DMS79 (cell line): ENCODE measurements at regions not wholly inside any gene's neighbourhood (a gene's known extent, or its start where the extent isn't known, plus 50 kb on each side); places are given as distances from the start of the nearest gene placed in this dataset.
"Not testable (repeated sequence)": the region's sequence is repeated elsewhere in the genome, so short reads cannot be mapped to it uniquely, and the experiment has no call there.

Experiments used
- DNase-seq: peaks from one replicate; lab custom pipeline; 2025; lab: John Stamatoyannopoulos, UW

GRCh38 chr1:47684964-47685762 lies 247.3 kb downstream of the FOXD2 start:
- DNase-seq, result no peak

DNA sequence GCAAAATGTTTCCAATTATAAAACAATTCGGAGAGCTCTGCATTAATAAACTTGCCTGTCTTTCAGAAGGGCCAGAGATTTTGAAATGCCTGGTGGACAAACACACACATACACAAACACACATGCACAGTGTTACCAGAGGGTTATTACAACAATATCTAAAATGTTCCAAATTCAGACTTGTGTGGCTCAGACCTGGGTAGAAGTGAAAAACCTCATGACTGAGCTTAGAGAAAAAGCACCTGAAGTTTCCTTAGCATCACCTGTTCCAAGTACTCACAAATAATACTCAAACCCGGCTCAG lies 247.9 kb downstream of the FOXD2 start:
- DNase-seq, result no peak

GRCh38 chr1:47686731-47687630 lies 249.1 kb downstream of the FOXD2 start:
- no peak for DNase-seq

- no peak for DNase-seq
Measured at GRCh38 chr1:47687631-47688460, 250.0 kb downstream of the FOXD2 start.

GRCh38 chr1:47688461-47689296 lies 250.8 kb downstream of the FOXD2 start:
- DNase-seq, result no peak

GRCh38 chr1:47689894-47690293 lies 252.1 kb downstream of the FOXD2 start:
- DNase-seq, result no peak

- no peak for DNase-seq
Measured at GRCh38 chr1:47690341-47691250, 252.8 kb downstream of the FOXD2 start.

- DNase-seq, result not testable (repeated sequence)
Measured at GRCh38 chr1:47691293-47691692, 253.4 kb downstream of the FOXD2 start.

GRCh38 chr1:47692196-47692595 lies 254.4 kb downstream of the FOXD2 start:
- no peak for DNase-seq

DNA sequence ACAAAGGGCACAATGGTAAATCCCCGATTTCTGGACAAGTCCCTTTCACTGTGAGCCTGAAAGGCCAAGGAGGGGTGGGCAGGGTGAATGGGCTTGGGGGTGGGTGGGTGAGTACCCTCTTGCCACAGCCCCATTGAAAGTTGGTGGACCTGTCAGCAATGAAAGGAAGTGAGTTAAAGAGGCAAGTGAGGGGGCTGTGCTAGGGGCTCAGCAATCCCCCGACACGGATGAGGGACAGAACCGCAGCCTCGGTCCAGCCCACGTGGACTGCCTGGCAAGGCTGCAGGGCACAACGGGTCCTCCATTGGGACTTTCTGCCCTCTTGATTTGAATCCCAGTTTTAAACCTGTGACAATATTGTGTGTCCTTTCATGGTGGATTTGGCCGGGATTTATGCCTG lies 255.3 kb downstream of the FOXD2 start:
- no peak for DNase-seq

- DNase-seq, result no peak
Measured at GRCh38 chr1:47694011-47694890, 256.4 kb downstream of the FOXD2 start.

- no peak for DNase-seq
Measured at GRCh38 chr1:47696404-47696736, 258.5 kb downstream of the FOXD2 start.

- peak; percentile 45 for DNase-seq
Measured at GRCh38 chr1:47696737-47697441, 259.0 kb downstream of the FOXD2 start.

DNA sequence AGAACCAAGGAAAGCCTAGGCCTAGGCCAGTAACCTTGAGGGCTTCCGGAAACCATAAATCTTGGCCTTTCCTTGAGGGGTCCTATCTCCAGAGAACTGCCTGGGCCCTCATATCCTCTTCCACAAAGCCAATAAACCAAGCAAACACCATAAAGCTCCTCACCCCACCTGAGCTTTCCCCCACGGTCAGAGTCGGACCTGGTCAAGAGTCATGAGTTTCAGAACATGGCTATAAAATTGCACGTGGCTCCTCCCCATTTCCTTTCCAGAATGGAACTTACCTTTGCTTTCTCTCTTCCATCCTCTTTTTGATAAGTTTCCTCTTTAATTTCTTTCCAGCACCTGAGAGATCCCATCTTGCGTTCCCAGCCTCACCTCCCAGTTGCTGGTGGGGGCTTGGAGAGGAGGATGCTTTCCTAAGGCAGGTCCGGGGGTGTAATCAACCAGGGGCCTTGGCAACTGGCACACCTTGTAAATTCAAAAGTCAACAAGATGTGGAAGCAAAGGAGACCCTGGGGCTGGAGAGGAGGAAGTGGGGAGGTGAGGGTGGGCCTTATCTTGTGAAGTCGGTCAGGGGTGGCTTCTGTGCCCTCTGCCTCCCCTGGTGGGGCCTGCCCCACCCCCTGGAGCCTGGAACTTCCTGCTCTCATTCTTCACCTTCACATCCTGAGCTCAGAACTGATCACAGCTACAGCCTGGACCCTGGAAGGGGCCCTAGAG lies 259.9 kb downstream of the FOXD2 start:
- no peak for DNase-seq

- DNase-seq, result no peak
Measured at GRCh38 chr1:47699492-47700235, 261.8 kb downstream of the FOXD2 start.

DNA sequence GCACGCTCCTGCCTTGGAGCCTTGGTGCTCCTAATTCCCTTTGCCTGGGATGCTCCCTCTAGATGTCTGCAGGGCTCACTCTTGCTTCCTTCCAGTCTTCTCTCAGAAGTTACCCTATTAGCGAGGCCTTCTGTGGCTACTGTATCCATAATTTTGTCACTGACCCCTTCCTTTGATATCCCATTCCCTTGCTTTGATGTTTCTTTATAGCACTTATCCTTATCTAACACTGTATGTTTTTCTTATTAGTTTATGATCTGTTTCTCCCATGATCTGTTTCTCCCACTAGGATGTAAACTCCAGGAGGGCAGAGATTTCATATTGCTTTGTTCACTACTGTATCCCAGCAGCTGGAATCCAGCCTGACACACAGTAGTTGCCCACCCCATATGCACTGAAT lies 263.4 kb downstream of the FOXD2 start:
- no peak for DNase-seq

- DNase-seq, result no peak
Measured at GRCh38 chr1:47701741-47702515, 264.1 kb downstream of the FOXD2 start.
